OCI-LY3 (cell line): ENCODE measurements at regions not wholly inside any gene's neighbourhood (a gene's known extent, or its start where the extent isn't known, plus 50 kb on each side); places are given as distances from the start of the nearest gene placed in this dataset.

Experiments used
- EZH2phosphoT487 ChIP-seq: fragments of 200-600 bp; shearing (Covaris generic); IDR thresholded peaks from 2 replicates; pipeline ENCODE4 v1.6.1; 2018; ENCODE audit warnings: antibody characterized with exemption, mixed run types, low read depth
- TF ChIP-seq, protein P1 (sequence below): fragments of 200-600, 300-600 bp; sonication (generic); IDR thresholded peaks from 2 replicates; pipeline ENCODE4 v1.5.1; 2014; ENCODE audit warnings: antibody characterized with exemption, low read length, low read depth

DNA sequence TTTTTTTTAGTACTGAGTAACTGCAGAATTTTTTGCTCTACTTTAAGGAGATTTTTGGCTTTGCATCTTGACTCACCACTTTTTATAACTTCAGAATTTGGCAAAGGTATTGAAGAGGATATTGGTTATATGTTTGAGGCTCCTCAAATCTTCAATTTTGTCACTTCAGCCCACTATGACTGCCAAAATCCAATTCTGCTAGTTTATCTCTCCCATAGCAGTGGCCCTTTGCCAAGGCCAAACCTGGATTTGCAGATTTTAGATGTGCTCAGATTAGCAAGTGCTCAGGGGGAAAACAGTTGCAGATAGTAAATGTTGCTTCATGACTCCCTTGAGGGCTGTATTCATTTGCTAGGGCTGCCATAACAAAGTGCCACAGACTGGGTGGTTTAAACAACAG is 427.5 kb downstream of the ADRA2A start:
- TF ChIP-seq, protein P1, sequence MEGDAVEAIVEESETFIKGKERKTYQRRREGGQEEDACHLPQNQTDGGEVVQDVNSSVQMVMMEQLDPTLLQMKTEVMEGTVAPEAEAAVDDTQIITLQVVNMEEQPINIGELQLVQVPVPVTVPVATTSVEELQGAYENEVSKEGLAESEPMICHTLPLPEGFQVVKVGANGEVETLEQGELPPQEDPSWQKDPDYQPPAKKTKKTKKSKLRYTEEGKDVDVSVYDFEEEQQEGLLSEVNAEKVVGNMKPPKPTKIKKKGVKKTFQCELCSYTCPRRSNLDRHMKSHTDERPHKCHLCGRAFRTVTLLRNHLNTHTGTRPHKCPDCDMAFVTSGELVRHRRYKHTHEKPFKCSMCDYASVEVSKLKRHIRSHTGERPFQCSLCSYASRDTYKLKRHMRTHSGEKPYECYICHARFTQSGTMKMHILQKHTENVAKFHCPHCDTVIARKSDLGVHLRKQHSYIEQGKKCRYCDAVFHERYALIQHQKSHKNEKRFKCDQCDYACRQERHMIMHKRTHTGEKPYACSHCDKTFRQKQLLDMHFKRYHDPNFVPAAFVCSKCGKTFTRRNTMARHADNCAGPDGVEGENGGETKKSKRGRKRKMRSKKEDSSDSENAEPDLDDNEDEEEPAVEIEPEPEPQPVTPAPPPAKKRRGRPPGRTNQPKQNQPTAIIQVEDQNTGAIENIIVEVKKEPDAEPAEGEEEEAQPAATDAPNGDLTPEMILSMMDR = no peak
- TF ChIP-seq EZH2phosphoT487 = no peak
